ENCODE measurements at regions not wholly inside any gene's neighbourhood (a gene's known extent, or its start where the extent isn't known, plus 50 kb on each side); places are given as distances from the start of the nearest gene placed in this dataset.

GRCh38 chr14:98181768-98182167 is 1090.2 kb downstream of the BCL11B start:
- DNase-seq (ENCODE audit: low spot score in 2 of 2) (no peak), ATAC-seq (replicated peaks; ENCODE audit: extremely low read depth, poor library complexity, severe bottlenecking) (no peak)
- no peaks in the 10 kb centered on the region for H3K27me3 Mint-ChIP-seq
- H3K27ac Mint-ChIP-seq (ENCODE audit: low read depth) = peak overlapping the region; percentile 4
- peaks cover 4% of the 10 kb centered on the region for H3K36me3 Mint-ChIP-seq (ENCODE audit: insufficient read depth)
- no peak overlapping the region for H3K4me3 Mint-ChIP-seq
- H3K4me1 Mint-ChIP-seq = peaks cover 61% of the 10 kb centered on the region
- no peaks in the 10 kb centered on the region for H3K9me3 Mint-ChIP-seq

- Mint-ChIP-seq H3K4me1 (peaks cover 61% of the 10 kb centered on the region), H3K27me3 (no peaks in the 10 kb centered on the region), H3K4me3 (peak overlapping the region; percentile 55), H3K36me3 (ENCODE audit: insufficient read depth) (peaks cover 4% of the 10 kb centered on the region), H3K9me3 (no peaks in the 10 kb centered on the region), H3K27ac (ENCODE audit: low read depth) (peak overlapping the region; percentile 4)
- ATAC-seq (replicated peaks; ENCODE audit: extremely low read depth, poor library complexity, severe bottlenecking) (no peak), DNase-seq (ENCODE audit: low spot score in 2 of 2) (no peak)
Observed at GRCh38 chr14:98182393-98183055, 1089.5 kb downstream of the BCL11B start.

- ATAC-seq (replicated peaks; ENCODE audit: extremely low read depth, poor library complexity, severe bottlenecking) (no peak), DNase-seq (ENCODE audit: low spot score in 2 of 2) (no peak)
- H3K36me3 Mint-ChIP-seq (ENCODE audit: insufficient read depth) = peaks cover 3% of the 10 kb centered on the region
- no peaks in the 10 kb centered on the region for H3K27me3 Mint-ChIP-seq
- no peaks in the 10 kb centered on the region for H3K9me3 Mint-ChIP-seq
- H3K4me1 Mint-ChIP-seq = peaks cover 68% of the 10 kb centered on the region
- H3K4me3 Mint-ChIP-seq = peak overlapping the region; percentile 26
- peak overlapping the region; percentile 4 for H3K27ac Mint-ChIP-seq (ENCODE audit: low read depth)
Observed at GRCh38 chr14:98183556-98183955, 1088.4 kb downstream of the BCL11B start.

- peaks cover 4% of the 10 kb centered on the region for H3K9me3 Mint-ChIP-seq
- H3K36me3 Mint-ChIP-seq (ENCODE audit: insufficient read depth) = peaks cover 2% of the 10 kb centered on the region
- peaks cover 77% of the 10 kb centered on the region for H3K4me1 Mint-ChIP-seq
- H3K27me3 Mint-ChIP-seq = no peaks in the 10 kb centered on the region
- ATAC-seq (replicated peaks; ENCODE audit: extremely low read depth, poor library complexity, severe bottlenecking) = no peak
- H3K4me3 Mint-ChIP-seq = peak overlapping the region; percentile 75
- no peak for DNase-seq (ENCODE audit: low spot score in 2 of 2)
- peak overlapping the region; percentile 89 for H3K27ac Mint-ChIP-seq (ENCODE audit: low read depth)
Observed at GRCh38 chr14:98184457-98184856, 1087.5 kb downstream of the BCL11B start.

GRCh38 chr14:98185036-98185435 is 1087.0 kb downstream of the BCL11B start:
- Mint-ChIP-seq H3K4me1 (peaks cover 83% of the 10 kb centered on the region), H3K9me3 (peaks cover 4% of the 10 kb centered on the region), H3K4me3 (peak overlapping the region; percentile 75), H3K27me3 (no peaks in the 10 kb centered on the region), H3K36me3 (ENCODE audit: insufficient read depth) (peaks cover 2% of the 10 kb centered on the region), H3K27ac (ENCODE audit: low read depth) (peak overlapping the region; percentile 89)
- no peak for DNase-seq (ENCODE audit: low spot score in 2 of 2)
- ATAC-seq (replicated peaks; ENCODE audit: extremely low read depth, poor library complexity, severe bottlenecking) = no peak

GRCh38 chr14:98186140-98186539 is 1085.9 kb downstream of the BCL11B start:
- DNase-seq (ENCODE audit: low spot score in 2 of 2) = no peak
- ATAC-seq (replicated peaks; ENCODE audit: extremely low read depth, poor library complexity, severe bottlenecking) = no peak
- Mint-ChIP-seq H3K36me3 (ENCODE audit: insufficient read depth) (peaks cover 2% of the 10 kb centered on the region), H3K9me3 (peaks cover 4% of the 10 kb centered on the region), H3K27ac (ENCODE audit: low read depth) (peak overlapping the region; percentile 89), H3K4me1 (peaks cover 89% of the 10 kb centered on the region), H3K27me3 (no peaks in the 10 kb centered on the region), H3K4me3 (peak overlapping the region; percentile 75)

GRCh38 chr14:98187281-98187680 is 1084.7 kb downstream of the BCL11B start:
- no peak for DNase-seq (ENCODE audit: low spot score in 2 of 2)

GRCh38 chr14:98189062-98189461 is 1082.9 kb downstream of the BCL11B start:
- ATAC-seq (replicated peaks; ENCODE audit: extremely low read depth, poor library complexity, severe bottlenecking) (peak; percentile 55), DNase-seq (ENCODE audit: low spot score in 2 of 2) (no peak)
- peak overlapping the region; percentile 90 for H3K27ac Mint-ChIP-seq (ENCODE audit: low read depth)
- peak overlapping the region; percentile 68 for H3K4me3 Mint-ChIP-seq
- peaks cover 94% of the 10 kb centered on the region for H3K4me1 Mint-ChIP-seq
- no peaks in the 10 kb centered on the region for H3K27me3 Mint-ChIP-seq
- H3K36me3 Mint-ChIP-seq (ENCODE audit: insufficient read depth) = peaks cover 2% of the 10 kb centered on the region
- H3K9me3 Mint-ChIP-seq = peaks cover 4% of the 10 kb centered on the region

More at GRCh38 chr14:98187281-98187680, 1084.7 kb downstream of the BCL11B start:
- Mint-ChIP-seq H3K27ac (ENCODE audit: low read depth) (peak overlapping the region; percentile 90), H3K4me1 (peaks cover 96% of the 10 kb centered on the region), H3K9me3 (peaks cover 4% of the 10 kb centered on the region), H3K4me3 (no peak overlapping the region), H3K36me3 (ENCODE audit: insufficient read depth) (peaks cover 2% of the 10 kb centered on the region), H3K27me3 (no peaks in the 10 kb centered on the region)
- ATAC-seq (replicated peaks; ENCODE audit: extremely low read depth, poor library complexity, severe bottlenecking) = no peak

GRCh38 chr14:98189511-98189910 is 1082.5 kb downstream of the BCL11B start:
- Mint-ChIP-seq H3K4me1 (peaks cover 94% of the 10 kb centered on the region), H3K27ac (ENCODE audit: low read depth) (peak overlapping the region; percentile 90), H3K4me3 (peak overlapping the region; percentile 68), H3K36me3 (ENCODE audit: insufficient read depth) (peaks cover 2% of the 10 kb centered on the region), H3K9me3 (peaks cover 4% of the 10 kb centered on the region), H3K27me3 (no peaks in the 10 kb centered on the region)
- peak; percentile 85 for ATAC-seq (replicated peaks; ENCODE audit: extremely low read depth, poor library complexity, severe bottlenecking)
- peak in 1 of 2 donors; percentile 22 for DNase-seq (ENCODE audit: low spot score in 2 of 2)

GRCh38 chr14:98189944-98190343 is 1082.1 kb downstream of the BCL11B start:
- Mint-ChIP-seq H3K4me3 (peak overlapping the region; percentile 68), H3K27me3 (no peaks in the 10 kb centered on the region), H3K27ac (ENCODE audit: low read depth) (peak overlapping the region; percentile 90), H3K36me3 (ENCODE audit: insufficient read depth) (peaks cover 2% of the 10 kb centered on the region), H3K4me1 (peaks cover 94% of the 10 kb centered on the region), H3K9me3 (peaks cover 4% of the 10 kb centered on the region)
- DNase-seq (ENCODE audit: low spot score in 2 of 2) (no peak), ATAC-seq (replicated peaks; ENCODE audit: extremely low read depth, poor library complexity, severe bottlenecking) (no peak)

- no peaks in the 10 kb centered on the region for H3K27me3 Mint-ChIP-seq
- H3K4me1 Mint-ChIP-seq = peaks cover 91% of the 10 kb centered on the region
- peak overlapping the region; percentile 90 for H3K27ac Mint-ChIP-seq (ENCODE audit: low read depth)
- ATAC-seq (replicated peaks; ENCODE audit: extremely low read depth, poor library complexity, severe bottlenecking) (no peak), DNase-seq (ENCODE audit: low spot score in 2 of 2) (no peak)
- no peak overlapping the region for H3K4me3 Mint-ChIP-seq
- no peaks in the 10 kb centered on the region for H3K36me3 Mint-ChIP-seq (ENCODE audit: insufficient read depth)
- peaks cover 4% of the 10 kb centered on the region for H3K9me3 Mint-ChIP-seq
Observed at GRCh38 chr14:98192946-98193345, 1079.1 kb downstream of the BCL11B start.

GRCh38 chr14:98194821-98195220 is 1077.2 kb downstream of the BCL11B start:
- no peaks in the 10 kb centered on the region for H3K9me3 Mint-ChIP-seq
- H3K36me3 Mint-ChIP-seq (ENCODE audit: insufficient read depth) = no peaks in the 10 kb centered on the region
- H3K4me1 Mint-ChIP-seq = peaks cover 92% of the 10 kb centered on the region
- ATAC-seq (replicated peaks; ENCODE audit: extremely low read depth, poor library complexity, severe bottlenecking) = no peak
- DNase-seq (ENCODE audit: low spot score in 2 of 2) = no peak
- no peak overlapping the region for H3K27ac Mint-ChIP-seq (ENCODE audit: low read depth)
- H3K4me3 Mint-ChIP-seq = peak overlapping the region; percentile 59
- no peaks in the 10 kb centered on the region for H3K27me3 Mint-ChIP-seq

GRCh38 chr14:98195256-98195655 is 1076.7 kb downstream of the BCL11B start:
- Mint-ChIP-seq H3K9me3 (no peaks in the 10 kb centered on the region), H3K4me3 (peak overlapping the region; percentile 59), H3K4me1 (peaks cover 91% of the 10 kb centered on the region), H3K27ac (ENCODE audit: low read depth) (peak overlapping the region; percentile 8), H3K27me3 (no peaks in the 10 kb centered on the region), H3K36me3 (ENCODE audit: insufficient read depth) (no peaks in the 10 kb centered on the region)
- no peak for DNase-seq (ENCODE audit: low spot score in 2 of 2)
- ATAC-seq (replicated peaks; ENCODE audit: extremely low read depth, poor library complexity, severe bottlenecking) = no peak

All from central memory CD8-positive, alpha-beta T cell (primary cell).